ENCODE measurements at regions not wholly inside any gene's neighbourhood (a gene's known extent, or its start where the extent isn't known, plus 50 kb on each side); places are given as distances from the start of the nearest gene placed in this dataset.

DNA sequence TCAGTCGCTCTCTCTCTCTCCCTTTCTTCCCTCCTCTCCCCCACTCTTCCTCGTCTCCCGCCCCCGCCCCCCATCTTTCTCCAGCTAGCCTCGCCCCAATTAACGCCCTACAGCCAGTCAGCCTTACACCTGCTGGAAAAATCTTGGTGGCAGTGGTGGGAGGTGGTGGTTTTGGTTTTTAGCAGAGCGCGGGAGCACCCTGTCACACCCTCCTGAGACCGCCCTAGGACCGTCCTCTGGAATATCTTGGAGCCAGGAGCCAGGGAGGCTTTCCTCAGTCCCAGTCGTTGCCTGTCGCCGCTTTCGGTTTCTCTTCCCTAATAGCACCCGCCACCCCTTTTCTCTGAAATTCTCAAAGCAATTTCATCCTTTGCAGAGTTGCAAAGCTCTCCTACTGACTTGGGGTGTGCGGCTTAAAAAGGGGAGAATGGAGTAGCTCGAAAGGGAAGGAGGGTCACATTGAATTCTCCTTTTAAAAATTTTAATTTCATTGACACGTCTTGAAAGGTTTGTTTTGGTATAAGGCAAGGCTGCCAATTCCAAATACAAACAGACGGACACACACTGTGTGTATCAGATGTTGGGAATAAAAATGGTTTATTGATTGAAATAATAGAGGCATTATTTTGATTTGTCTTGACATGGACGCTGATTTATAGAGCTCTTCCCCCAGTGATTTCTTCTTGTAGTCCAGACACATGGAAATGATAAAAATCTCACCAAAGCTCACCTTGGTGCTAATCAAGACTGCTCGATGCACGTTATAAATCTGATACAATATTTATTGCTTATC lies 301.3 kb downstream of the PARP8 start:
- Histone ChIP-seq H3K4me3 (IDR thresholded peaks at IDR 0.05; ENCODE audit: insufficient read depth, low read depth, low read length) (no peak overlapping the region), H3K79me2 (ENCODE audit: insufficient read depth, low read depth) (no peaks in the 10 kb centered on the region), H3K4me2 (peak overlapping the region; percentile 26), H3K27me3 (ENCODE audit: insufficient read depth, low read depth) (no peaks in the 10 kb centered on the region), H3K27ac (no peak overlapping the region), H3K4me1 (ENCODE audit: low read depth, poor library complexity, severe bottlenecking) (no peaks in the 10 kb centered on the region), H3K9ac (peak overlapping the region; percentile 18; the same call in 1 of the 2 replicates), H2AFZ (ENCODE audit: low read depth) (peak overlapping the region; percentile 47), H4K20me1 (ENCODE audit: insufficient read depth) (no peaks in the 10 kb centered on the region), H3K36me3 (ENCODE audit: insufficient read depth) (no peaks in the 10 kb centered on the region)
- TF ChIP-seq, protein P1, sequence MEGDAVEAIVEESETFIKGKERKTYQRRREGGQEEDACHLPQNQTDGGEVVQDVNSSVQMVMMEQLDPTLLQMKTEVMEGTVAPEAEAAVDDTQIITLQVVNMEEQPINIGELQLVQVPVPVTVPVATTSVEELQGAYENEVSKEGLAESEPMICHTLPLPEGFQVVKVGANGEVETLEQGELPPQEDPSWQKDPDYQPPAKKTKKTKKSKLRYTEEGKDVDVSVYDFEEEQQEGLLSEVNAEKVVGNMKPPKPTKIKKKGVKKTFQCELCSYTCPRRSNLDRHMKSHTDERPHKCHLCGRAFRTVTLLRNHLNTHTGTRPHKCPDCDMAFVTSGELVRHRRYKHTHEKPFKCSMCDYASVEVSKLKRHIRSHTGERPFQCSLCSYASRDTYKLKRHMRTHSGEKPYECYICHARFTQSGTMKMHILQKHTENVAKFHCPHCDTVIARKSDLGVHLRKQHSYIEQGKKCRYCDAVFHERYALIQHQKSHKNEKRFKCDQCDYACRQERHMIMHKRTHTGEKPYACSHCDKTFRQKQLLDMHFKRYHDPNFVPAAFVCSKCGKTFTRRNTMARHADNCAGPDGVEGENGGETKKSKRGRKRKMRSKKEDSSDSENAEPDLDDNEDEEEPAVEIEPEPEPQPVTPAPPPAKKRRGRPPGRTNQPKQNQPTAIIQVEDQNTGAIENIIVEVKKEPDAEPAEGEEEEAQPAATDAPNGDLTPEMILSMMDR (conservative IDR thresholded peaks at IDR 0.05; ENCODE audit: low read depth, low read length): no peak

GRCh38 chr5:50968356-50969149 lies 302.1 kb downstream of the PARP8 start:
- Histone ChIP-seq H3K4me2 (no peak overlapping the region), H3K4me3 (IDR thresholded peaks at IDR 0.05; ENCODE audit: insufficient read depth, low read depth, low read length) (no peak overlapping the region), H3K27ac (no peak overlapping the region), H3K36me3 (ENCODE audit: insufficient read depth) (no peaks in the 10 kb centered on the region), H3K27me3 (ENCODE audit: insufficient read depth, low read depth) (no peaks in the 10 kb centered on the region), H3K9ac (no peak overlapping the region), H4K20me1 (ENCODE audit: insufficient read depth) (no peaks in the 10 kb centered on the region), H3K4me1 (ENCODE audit: low read depth, poor library complexity, severe bottlenecking) (no peaks in the 10 kb centered on the region), H3K79me2 (ENCODE audit: insufficient read depth, low read depth) (no peaks in the 10 kb centered on the region), H2AFZ (ENCODE audit: low read depth) (no peak overlapping the region)
- TF ChIP-seq, protein P1 (conservative IDR thresholded peaks at IDR 0.05; ENCODE audit: low read depth, low read length): no peak

GRCh38 chr5:50969151-50970031 lies 303.0 kb downstream of the PARP8 start:
- Histone ChIP-seq H4K20me1 (ENCODE audit: insufficient read depth) (no peaks in the 10 kb centered on the region), H3K4me3 (IDR thresholded peaks at IDR 0.05; ENCODE audit: insufficient read depth, low read depth, low read length) (no peak overlapping the region), H3K79me2 (ENCODE audit: insufficient read depth, low read depth) (no peaks in the 10 kb centered on the region), H3K4me1 (ENCODE audit: low read depth, poor library complexity, severe bottlenecking) (no peaks in the 10 kb centered on the region), H3K27ac (no peak overlapping the region), H3K4me2 (no peak overlapping the region), H3K9ac (no peak overlapping the region), H3K36me3 (ENCODE audit: insufficient read depth) (no peaks in the 10 kb centered on the region), H2AFZ (ENCODE audit: low read depth) (no peak overlapping the region), H3K27me3 (ENCODE audit: insufficient read depth, low read depth) (no peaks in the 10 kb centered on the region)
- TF ChIP-seq, protein P1 (conservative IDR thresholded peaks at IDR 0.05; ENCODE audit: low read depth, low read length): no peak

GRCh38 chr5:50975840-50976239 lies 309.4 kb downstream of the PARP8 start:
- Histone ChIP-seq H2AFZ (ENCODE audit: low read depth) (peak overlapping the region; percentile 11; the same call in 1 of the 2 replicates), H3K36me3 (ENCODE audit: insufficient read depth) (no peaks in the 10 kb centered on the region), H3K9ac (no peak overlapping the region), H3K27ac (peak overlapping the region; percentile 29; the same call in 1 of the 2 replicates), H3K79me2 (ENCODE audit: insufficient read depth, low read depth) (no peaks in the 10 kb centered on the region), H3K27me3 (ENCODE audit: insufficient read depth, low read depth) (no peaks in the 10 kb centered on the region), H4K20me1 (ENCODE audit: insufficient read depth) (no peaks in the 10 kb centered on the region), H3K4me3 (IDR thresholded peaks at IDR 0.05; ENCODE audit: insufficient read depth, low read depth, low read length) (no peak overlapping the region), H3K4me1 (ENCODE audit: low read depth, poor library complexity, severe bottlenecking) (peaks cover 22% of the 10 kb centered on the region), H3K4me2 (peak overlapping the region; percentile 37)
- TF ChIP-seq, protein P1 (conservative IDR thresholded peaks at IDR 0.05; ENCODE audit: low read depth, low read length): no peak

Data from KMS-11 (cell line).